Thymus (tissue), 11 donors: ENCODE measurements at regions not wholly inside any gene's neighbourhood (a gene's known extent, or its start where the extent isn't known, plus 50 kb on each side); places are given as distances from the start of the nearest gene placed in this dataset.
"Not testable (repeated sequence)": the region's sequence is repeated elsewhere in the genome, so short reads cannot be mapped to it uniquely, and the experiment has no call there.

Source experiments
- DNase-seq, 9 donors: peaks; one replicate each; pipeline ENCODE4 v3.0.0-alpha.2; 2013; ENCODE audit warnings: low spot score in 9 of 9, low read depth in 6 of 9, missing footprints in 1 of 9
- H3K27ac ChIP-seq, 2 donors: one replicate each; pipeline ENCODE4 v1.5.1; 2013; ENCODE audit warnings: control low read depth in 1 of 2, low read depth in 1 of 2, low read length in 1 of 2, mild to moderate bottlenecking in 1 of 2, moderate library complexity in 1 of 2
- H3K27me3 ChIP-seq, 2 donors: one replicate each; pipeline ENCODE4 v1.5.1; 2013; ENCODE audit warnings: low read length in 1 of 2; ENCODE audit not compliant: control insufficient read depth in 2 of 2, insufficient read depth in 1 of 2
- H3K36me3 ChIP-seq, 2 donors: one replicate each; pipeline ENCODE4 v1.5.1; 2013; ENCODE audit warnings: low read length in 1 of 2, mild to moderate bottlenecking in 1 of 2, moderate library complexity in 1 of 2; ENCODE audit not compliant: control insufficient read depth in 2 of 2, insufficient read depth in 2 of 2
- H3K4me1 ChIP-seq, 2 donors: one replicate each; pipeline ENCODE4 v1.5.1; 2013; ENCODE audit warnings: low read length in 2 of 2; ENCODE audit not compliant: control insufficient read depth in 2 of 2, insufficient read depth in 2 of 2
- H3K4me3 ChIP-seq, 2 donors: one replicate each; pipeline ENCODE4 v1.5.1; 2013; ENCODE audit warnings: low read length in 2 of 2, control low read depth in 1 of 2, mild to moderate bottlenecking in 1 of 2
- H3K9me3 ChIP-seq, 2 donors: one replicate each; pipeline ENCODE4 v1.5.1; 2013; ENCODE audit warnings: low read length in 1 of 2, mild to moderate bottlenecking in 1 of 2; ENCODE audit not compliant: control insufficient read depth in 2 of 2, insufficient read depth in 1 of 2
- WGBS: extraction: QIAGEN DNeasy Blood & Tissue Kit; methylation state at CpG from one replicate; pipeline ENCODE4 v1.1.7; 2013; 5-methylcytosine and 5-hydroxymethylcytosine counted together
- donor health status: healthy.

DNA sequence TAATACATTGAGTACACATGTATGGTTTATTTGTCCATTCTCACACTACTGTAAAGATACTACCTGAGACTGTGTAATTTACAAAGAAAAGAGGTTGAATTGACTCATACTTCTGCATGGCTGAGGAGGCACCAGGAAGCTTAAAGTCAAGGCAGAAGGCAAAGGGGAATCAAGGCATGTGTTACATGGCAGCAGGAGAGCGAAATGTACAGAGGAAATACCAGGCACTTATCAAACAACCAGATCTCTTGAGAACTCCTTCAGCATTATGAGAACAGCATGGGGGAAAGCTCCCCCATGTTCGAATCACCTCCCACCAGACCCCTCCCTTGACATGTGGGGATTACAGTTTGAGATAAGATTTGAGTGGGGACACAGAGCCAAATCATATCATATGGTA, 666.3 kb downstream of the ZBBX start:
- WGBS = 83% methylated on average over 2 of the region's 2 CpGs
- no peak overlapping the region for H3K4me3 ChIP-seq
- no peak for DNase-seq

DNA sequence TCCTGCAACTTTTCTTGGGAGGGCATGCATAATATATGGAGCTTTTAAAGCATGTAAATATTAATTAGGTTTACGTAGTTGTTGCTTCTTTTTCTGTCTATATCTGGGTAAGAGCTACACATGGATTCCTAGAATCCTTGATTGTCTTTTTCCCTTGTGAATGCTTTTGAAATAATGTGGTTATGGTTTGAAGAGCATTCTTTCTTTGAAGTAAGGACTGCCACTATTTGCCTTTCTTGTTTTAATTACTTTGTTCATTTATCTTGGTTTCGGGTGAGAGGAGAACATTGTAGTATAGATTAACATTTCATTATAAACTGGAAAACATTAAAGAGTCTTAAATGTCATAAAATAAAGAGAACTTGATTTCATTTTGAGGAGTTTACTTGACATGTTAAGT, 674.0 kb downstream of the ZBBX start:
- Histone ChIP-seq H3K9me3 (peaks cover 0 to 3% of the 10 kb centered on the region in 2 donors), H3K4me1 (no peaks in the 10 kb centered on the region), H3K4me3 (no peak overlapping the region), H3K36me3 (no peaks in the 10 kb centered on the region), H3K27ac (no peak overlapping the region), H3K27me3 (no peaks in the 10 kb centered on the region)
- DNase-seq = no peak
- 94% methylated on average over 2 of the region's 2 CpGs for WGBS

More for the DNA sequence above, 666.3 kb downstream of the ZBBX start:
- Histone ChIP-seq H3K4me1 (no peaks in the 10 kb centered on the region), H3K36me3 (no peaks in the 10 kb centered on the region), H3K9me3 (no peaks in the 10 kb centered on the region), H3K27me3 (no peaks in the 10 kb centered on the region), H3K27ac (no peak overlapping the region)

DNA sequence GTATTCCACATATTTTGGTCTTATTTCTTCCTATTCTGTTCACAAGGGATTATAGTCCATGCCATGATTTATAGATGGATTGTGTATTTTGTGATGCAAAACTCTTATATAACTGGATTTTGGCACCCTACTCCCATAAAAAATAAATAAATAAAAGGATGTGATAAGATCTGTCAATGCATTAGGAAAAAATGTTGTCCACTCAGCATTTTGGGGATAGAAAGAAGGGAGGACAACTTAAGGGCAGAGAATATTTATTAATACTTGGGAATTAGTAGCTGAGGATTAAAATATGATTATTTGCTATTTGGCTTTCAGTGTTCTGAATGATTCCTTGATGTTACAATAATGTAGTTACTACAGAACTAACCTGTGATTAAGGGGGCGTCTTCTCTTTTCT, 682.6 kb downstream of the ZBBX start:
- H3K27ac ChIP-seq = no peak overlapping the region
- H3K27me3 ChIP-seq = no peaks in the 10 kb centered on the region
- H3K9me3 ChIP-seq = peaks cover 0 to 2% of the 10 kb centered on the region in 2 donors
- WGBS = 96% methylated on average over 1 of the region's 1 CpG
- no peaks in the 10 kb centered on the region for H3K4me1 ChIP-seq
- DNase-seq = no peak
- no peaks in the 10 kb centered on the region for H3K36me3 ChIP-seq
- H3K4me3 ChIP-seq = no peak overlapping the region

GRCh38 chr3:166696103-166696502, 684.0 kb downstream of the ZBBX start:
- Histone ChIP-seq H3K27ac (no peak overlapping the region), H3K27me3 (no peaks in the 10 kb centered on the region), H3K36me3 (no peaks in the 10 kb centered on the region), H3K4me1 (no peaks in the 10 kb centered on the region), H3K9me3 (peaks cover 0 to 2% of the 10 kb centered on the region in 2 donors), H3K4me3 (no peak overlapping the region)
- DNase-seq = no peak
- WGBS = 98% methylated on average over 2 of the region's 2 CpGs

DNA sequence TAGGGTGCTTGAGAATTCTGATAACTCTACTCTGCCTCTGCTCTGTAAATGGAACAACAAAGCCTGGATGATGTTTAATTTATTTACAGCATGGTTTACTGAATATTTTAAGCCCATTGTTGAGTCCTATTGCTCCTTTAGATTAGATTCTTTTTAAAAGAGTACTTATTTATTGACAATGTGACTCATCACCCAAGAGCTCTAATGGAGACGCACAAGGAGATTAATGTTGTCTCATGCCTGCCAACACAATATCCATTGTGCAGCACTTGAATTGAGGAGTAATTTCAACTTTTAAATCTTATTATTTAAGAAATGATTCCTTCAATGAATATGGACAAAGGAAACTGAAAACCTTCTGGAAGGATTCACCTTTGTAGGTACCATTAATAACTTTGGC, 691.4 kb downstream of the ZBBX start:
- H3K9me3 ChIP-seq = no peaks in the 10 kb centered on the region

GRCh38 chr3:166685246-166685645, 694.9 kb downstream of the ZBBX start:
- H3K27ac ChIP-seq = no peak overlapping the region
- H3K27me3 ChIP-seq = no peaks in the 10 kb centered on the region
- H3K9me3 ChIP-seq = no peaks in the 10 kb centered on the region
- DNase-seq = no peak
- no peaks in the 10 kb centered on the region for H3K4me1 ChIP-seq
- H3K4me3 ChIP-seq = no peak overlapping the region
- 95% methylated on average over 1 of the region's 1 CpG for WGBS
- H3K36me3 ChIP-seq = no peaks in the 10 kb centered on the region

More for the DNA sequence above, 691.4 kb downstream of the ZBBX start:
- H3K27me3 ChIP-seq = no peaks in the 10 kb centered on the region
- 96% methylated on average over 1 of the region's 1 CpG for WGBS
- no peaks in the 10 kb centered on the region for H3K36me3 ChIP-seq
- H3K4me1 ChIP-seq = no peaks in the 10 kb centered on the region
- DNase-seq = no peak
- no peak overlapping the region for H3K4me3 ChIP-seq
- no peak overlapping the region for H3K27ac ChIP-seq

- 93% methylated on average over 5 of the region's 5 CpGs for WGBS
- H3K27me3 ChIP-seq, H3K9me3 ChIP-seq, H3K27ac ChIP-seq, H3K4me1 ChIP-seq, H3K4me3 ChIP-seq, DNase-seq, H3K36me3 ChIP-seq: not testable (repeated sequence)
Measured at GRCh38 chr3:166684077-166684476, 696.0 kb downstream of the ZBBX start.

DNA sequence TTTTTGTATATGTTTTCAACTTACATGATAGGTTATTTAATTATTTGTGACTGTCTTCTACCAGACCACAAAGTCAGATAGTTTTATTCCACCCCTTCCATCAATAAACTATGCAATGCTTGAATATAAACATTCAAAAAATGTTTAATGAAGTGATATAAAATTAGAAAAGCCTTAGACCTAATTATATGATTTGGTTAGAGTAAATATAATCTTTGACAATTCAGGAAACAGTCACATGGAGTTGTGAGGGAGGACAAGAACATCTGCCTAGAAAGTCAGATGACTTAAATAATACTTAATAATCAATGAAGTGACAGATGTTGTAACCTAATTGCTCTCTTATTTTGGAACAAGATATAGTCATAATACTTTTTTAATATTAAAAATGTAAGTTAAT, 710.3 kb downstream of the ZBBX start:
- no peaks in the 10 kb centered on the region for H3K4me1 ChIP-seq
- H3K27ac ChIP-seq = no peak overlapping the region
- no peaks in the 10 kb centered on the region for H3K9me3 ChIP-seq
- no peak for DNase-seq
- no peaks in the 10 kb centered on the region for H3K27me3 ChIP-seq
- no peak overlapping the region for H3K4me3 ChIP-seq
- no peaks in the 10 kb centered on the region for H3K36me3 ChIP-seq

DNA sequence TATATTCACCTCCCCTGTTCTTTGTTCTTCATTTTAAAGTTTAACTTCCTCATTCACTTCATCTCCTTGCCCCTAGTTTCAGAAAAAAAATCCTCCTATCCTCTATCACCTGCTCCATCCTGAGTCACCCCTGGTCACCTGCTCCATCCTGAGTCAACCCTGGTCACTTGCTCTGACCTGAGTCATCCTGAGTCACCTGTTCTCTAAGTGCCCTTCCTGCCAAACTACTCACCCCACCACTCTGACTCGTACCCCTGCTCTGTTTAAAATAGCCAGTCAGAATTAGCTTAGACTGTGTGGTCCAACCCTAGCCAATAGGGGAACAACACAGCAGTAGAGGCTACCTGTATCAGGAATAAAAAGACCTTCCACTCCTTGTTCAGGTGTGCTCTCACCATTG, 716.9 kb downstream of the ZBBX start:
- Histone ChIP-seq H3K4me3 (no peak overlapping the region), H3K27ac (no peak overlapping the region), H3K9me3 (no peaks in the 10 kb centered on the region), H3K27me3 (no peaks in the 10 kb centered on the region), H3K4me1 (no peaks in the 10 kb centered on the region), H3K36me3 (no peaks in the 10 kb centered on the region)
- 82% methylated on average over 1 of the region's 1 CpG for WGBS
- DNase-seq = no peak

DNA sequence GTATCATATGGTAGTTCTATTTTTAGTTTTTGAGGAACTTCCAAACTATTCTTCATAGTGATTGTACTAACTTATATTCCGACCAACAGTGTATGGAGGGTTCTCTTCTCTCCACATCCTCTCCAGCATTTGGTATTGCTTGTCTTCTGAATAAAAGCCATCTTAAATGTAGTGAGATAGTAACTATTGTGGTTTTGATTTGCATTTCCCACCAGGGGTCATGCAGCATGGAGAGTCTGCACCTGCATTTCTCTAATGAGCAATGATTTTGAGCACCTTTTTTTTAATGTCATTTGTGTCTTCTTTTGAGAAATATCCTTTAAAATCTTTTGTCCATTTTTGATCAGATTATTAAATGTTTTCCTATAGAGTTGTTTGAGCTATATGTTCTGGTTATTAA, 718.5 kb downstream of the ZBBX start:
- no peak for DNase-seq
- H3K9me3 ChIP-seq = no peaks in the 10 kb centered on the region
- H3K4me1 ChIP-seq = no peaks in the 10 kb centered on the region
- H3K27me3 ChIP-seq = no peaks in the 10 kb centered on the region
- H3K36me3 ChIP-seq = no peaks in the 10 kb centered on the region
- no peak overlapping the region for H3K4me3 ChIP-seq
- WGBS = 86% methylated on average over 1 of the region's 1 CpG
- no peak overlapping the region for H3K27ac ChIP-seq
